ENCODE measurements at regions not wholly inside any gene's neighbourhood (a gene's known extent, or its start where the extent isn't known, plus 50 kb on each side); places are given as distances from the start of the nearest gene placed in this dataset.
A peak's percentile ranks its signal among the peaks of the same experiment; 100 is the strongest.

GRCh38 chr12:43294916-43295315, 257.1 kb downstream of the ADAMTS20 start:
- DNase-seq (ENCODE audit: low read depth in 2 of 2): no peak

- DNase-seq (ENCODE audit: low read depth in 2 of 2): no peak
These were observed 257.9 kb downstream of the ADAMTS20 start for GRCh38 chr12:43294147-43294546.

- DNase-seq (ENCODE audit: low read depth in 2 of 2): peak in 1 of 2 donors; percentile 64
These were observed 258.6 kb downstream of the ADAMTS20 start for GRCh38 chr12:43293396-43293795.

- peak in 1 of 2 donors; percentile 90 for DNase-seq (ENCODE audit: low read depth in 2 of 2)
These were observed 259.3 kb downstream of the ADAMTS20 start for GRCh38 chr12:43292699-43293098.

- DNase-seq (ENCODE audit: low read depth in 2 of 2): peak in 1 of 2 donors; percentile 48
These were observed 260.5 kb downstream of the ADAMTS20 start for GRCh38 chr12:43291516-43291915.

GRCh38 chr12:43290836-43291235, 261.2 kb downstream of the ADAMTS20 start:
- DNase-seq (ENCODE audit: low read depth in 2 of 2): no peak

GRCh38 chr12:43289426-43289801, 262.6 kb downstream of the ADAMTS20 start:
- DNase-seq (ENCODE audit: low read depth in 2 of 2): peak in 1 of 2 donors; percentile 56

GRCh38 chr12:43288671-43289425, 263.2 kb downstream of the ADAMTS20 start:
- peak in 1 of 2 donors; percentile 12 for DNase-seq (ENCODE audit: low read depth in 2 of 2)

- DNase-seq (ENCODE audit: low read depth in 2 of 2): no peak
These were observed 264.2 kb downstream of the ADAMTS20 start for GRCh38 chr12:43287706-43288383.

- DNase-seq (ENCODE audit: low read depth in 2 of 2): no peak
These were observed 265.0 kb downstream of the ADAMTS20 start for GRCh38 chr12:43286986-43287385.

GRCh38 chr12:43285159-43285598, 266.8 kb downstream of the ADAMTS20 start:
- peak; percentile 60 for DNase-seq (ENCODE audit: low read depth in 2 of 2)

- peak in 1 of 2 donors; percentile 41 for DNase-seq (ENCODE audit: low read depth in 2 of 2)
These were observed 267.4 kb downstream of the ADAMTS20 start for GRCh38 chr12:43284486-43285158.

- DNase-seq (ENCODE audit: low read depth in 2 of 2): no peak
These were observed 268.8 kb downstream of the ADAMTS20 start for GRCh38 chr12:43283206-43283605.

GRCh38 chr12:43282106-43282505, 269.9 kb downstream of the ADAMTS20 start:
- DNase-seq (ENCODE audit: low read depth in 2 of 2): peak; percentile 54 to 59

- no peak for DNase-seq (ENCODE audit: low read depth in 2 of 2)
These were observed 270.4 kb downstream of the ADAMTS20 start for GRCh38 chr12:43281563-43281962.

GRCh38 chr12:43278541-43278832, 273.5 kb downstream of the ADAMTS20 start:
- DNase-seq (ENCODE audit: low read depth in 2 of 2): no peak

GRCh38 chr12:43277651-43278540, 274.1 kb downstream of the ADAMTS20 start:
- peak in 1 of 2 donors; percentile 74 for DNase-seq (ENCODE audit: low read depth in 2 of 2)

- DNase-seq (ENCODE audit: low read depth in 2 of 2): no peak
These were observed 278.5 kb downstream of the ADAMTS20 start for GRCh38 chr12:43273467-43273866.

GRCh38 chr12:43271659-43272058, 280.3 kb downstream of the ADAMTS20 start:
- no peak for DNase-seq (ENCODE audit: low read depth in 2 of 2)

- DNase-seq (ENCODE audit: low read depth in 2 of 2): peak in 1 of 2 donors; percentile 28
These were observed 284.2 kb downstream of the ADAMTS20 start for GRCh38 chr12:43267818-43268217.

GRCh38 chr12:43261701-43262100, 290.3 kb downstream of the ADAMTS20 start:
- no peak for DNase-seq (ENCODE audit: low read depth in 2 of 2)

Data from lung microvascular endothelial cell (primary cell).